Stimulated activated CD8-positive, alpha-beta memory T cell treated with anti-CD3 and anti-CD28 coated beads, Interleukin-7, amount 100 ng/mL, for 4 hours (primary cell): ENCODE measurements at regions not wholly inside any gene's neighbourhood (a gene's known extent, or its start where the extent isn't known, plus 50 kb on each side); places are given as distances from the start of the nearest gene placed in this dataset.

Experiments used
- DNase-seq, 2 donors: peaks; one replicate each; pipeline ENCODE4 v3.0.0-alpha.2; 2020; ENCODE audit warnings: low read depth in 2 of 2

GRCh38 chr15:58235961-58236360 is 97.8 kb downstream of the AQP9 start:
- DNase-seq: no peak

DNA sequence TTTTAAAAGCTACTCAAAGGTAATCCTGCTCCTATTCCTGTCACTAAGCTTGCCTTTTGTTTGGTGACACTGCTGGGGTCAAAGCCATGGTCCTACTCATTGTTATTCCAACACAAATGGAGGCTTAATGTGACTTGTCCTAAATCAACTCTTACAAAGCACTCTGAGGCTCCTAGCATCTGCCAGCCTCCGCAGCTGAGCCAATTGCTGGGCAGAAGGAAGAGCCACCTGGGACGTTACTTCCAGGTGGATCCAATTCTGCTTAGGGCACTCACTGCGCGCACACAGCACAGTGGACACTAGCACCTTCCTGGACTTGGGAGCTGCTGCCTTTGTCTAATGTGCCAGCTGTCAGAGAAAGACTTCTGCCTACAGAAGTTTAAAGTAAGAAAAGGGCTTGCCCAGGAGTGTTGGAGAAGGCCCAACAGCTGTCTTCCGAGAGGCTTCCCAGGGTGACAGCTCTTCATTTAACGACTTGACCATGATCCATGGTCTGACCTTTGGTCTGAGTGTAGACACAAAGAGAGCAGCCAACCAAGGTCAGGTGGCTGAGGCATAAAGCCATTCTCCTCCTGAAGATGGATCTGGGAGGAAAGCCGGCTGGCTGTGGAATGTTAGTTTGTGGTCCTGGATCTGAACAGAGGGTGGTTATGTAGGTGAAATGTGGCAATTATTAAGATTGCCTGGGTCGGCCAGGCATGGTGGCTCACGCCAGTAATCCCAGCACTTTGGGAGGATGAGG is 102.2 kb downstream of the AQP9 start:
- no peak for DNase-seq

GRCh38 chr15:58241872-58242271 is 103.7 kb downstream of the AQP9 start:
- no peak for DNase-seq

- DNase-seq: no peak
Observed at GRCh38 chr15:58243070-58243469, 104.9 kb downstream of the AQP9 start.

GRCh38 chr15:58244536-58244935 is 106.4 kb downstream of the AQP9 start:
- no peak for DNase-seq

- no peak for DNase-seq
Observed at GRCh38 chr15:58246041-58246440, 107.9 kb downstream of the AQP9 start.

DNA sequence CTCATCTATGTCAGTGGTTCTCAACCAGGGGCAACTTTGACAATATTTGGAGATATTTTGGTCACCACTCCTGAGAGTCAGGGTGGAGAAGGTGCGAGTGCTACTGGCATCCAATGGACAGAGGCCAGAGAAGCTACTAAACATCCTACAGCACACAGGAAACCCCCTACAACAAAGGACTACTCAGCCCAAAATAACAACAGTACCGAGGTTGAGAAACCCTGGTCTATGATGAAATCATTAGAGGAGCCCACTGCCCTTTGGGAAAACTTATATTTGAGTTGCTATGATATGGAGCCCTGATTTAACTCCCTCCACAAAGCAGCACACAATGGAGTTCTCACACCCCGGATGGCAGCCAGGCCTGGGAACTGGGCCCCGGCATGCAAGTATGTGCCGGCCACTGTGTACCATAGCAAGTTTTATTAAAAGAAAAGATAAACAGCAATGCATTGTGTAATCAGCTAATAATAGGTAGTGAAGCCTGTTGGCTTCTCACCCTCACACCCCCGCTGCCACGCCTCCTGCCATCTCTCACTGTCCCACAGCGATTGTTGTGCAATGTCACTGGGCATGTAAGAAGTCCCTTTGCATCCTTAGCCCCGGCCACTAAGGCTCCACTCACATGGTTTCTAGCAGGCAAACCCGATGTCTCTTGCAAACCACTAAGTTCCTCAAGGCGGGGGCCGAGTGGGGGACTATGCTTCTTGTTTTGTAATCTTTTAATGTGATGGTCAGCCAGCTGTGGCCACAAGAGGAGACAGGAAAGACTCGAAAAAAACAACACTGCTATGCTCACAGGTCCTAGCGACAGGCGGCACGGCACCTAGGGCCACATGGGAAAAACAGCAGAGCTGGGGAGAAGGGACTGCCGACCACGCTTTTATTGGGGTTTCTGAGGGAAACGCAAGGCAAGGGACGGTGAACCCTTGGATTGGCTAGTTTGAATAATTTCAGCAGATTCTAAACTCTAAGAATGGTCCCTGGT is 110.0 kb downstream of the AQP9 start:
- no peak for DNase-seq

DNA sequence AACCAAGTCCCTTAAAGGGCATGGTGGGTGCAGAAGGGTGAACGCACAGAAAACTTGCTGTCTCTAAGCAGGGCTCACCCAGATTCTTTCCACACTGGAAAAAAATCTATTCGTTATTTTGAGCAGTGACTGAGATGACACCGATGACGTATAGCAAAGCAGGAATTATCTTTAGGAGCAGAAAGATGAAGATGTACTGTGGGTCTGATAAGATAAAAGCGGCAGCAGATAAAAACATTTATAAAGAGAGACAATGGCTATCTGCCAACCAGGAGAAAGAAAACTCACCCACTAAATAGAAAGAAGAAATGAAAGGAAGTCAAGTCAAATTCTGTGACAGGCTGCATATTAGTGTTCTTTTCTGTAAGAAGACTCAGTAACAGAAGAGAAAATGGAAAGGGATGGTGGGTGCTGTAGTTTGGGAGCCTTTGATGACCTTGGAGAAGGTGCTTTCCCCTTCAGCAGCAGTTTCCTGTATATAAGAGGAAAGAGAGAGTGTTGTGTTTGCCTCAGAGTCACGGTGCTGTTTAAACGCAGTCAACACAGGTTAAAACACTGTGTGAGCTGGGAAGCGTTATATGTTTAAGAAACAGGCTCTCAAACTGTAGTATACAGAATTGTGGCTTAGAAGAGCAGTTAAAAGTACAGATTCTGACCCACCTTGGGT is 111.6 kb downstream of the AQP9 start:
- no peak for DNase-seq

- no peak for DNase-seq
Observed at GRCh38 chr15:58252586-58253323, 114.6 kb downstream of the AQP9 start.

DNA sequence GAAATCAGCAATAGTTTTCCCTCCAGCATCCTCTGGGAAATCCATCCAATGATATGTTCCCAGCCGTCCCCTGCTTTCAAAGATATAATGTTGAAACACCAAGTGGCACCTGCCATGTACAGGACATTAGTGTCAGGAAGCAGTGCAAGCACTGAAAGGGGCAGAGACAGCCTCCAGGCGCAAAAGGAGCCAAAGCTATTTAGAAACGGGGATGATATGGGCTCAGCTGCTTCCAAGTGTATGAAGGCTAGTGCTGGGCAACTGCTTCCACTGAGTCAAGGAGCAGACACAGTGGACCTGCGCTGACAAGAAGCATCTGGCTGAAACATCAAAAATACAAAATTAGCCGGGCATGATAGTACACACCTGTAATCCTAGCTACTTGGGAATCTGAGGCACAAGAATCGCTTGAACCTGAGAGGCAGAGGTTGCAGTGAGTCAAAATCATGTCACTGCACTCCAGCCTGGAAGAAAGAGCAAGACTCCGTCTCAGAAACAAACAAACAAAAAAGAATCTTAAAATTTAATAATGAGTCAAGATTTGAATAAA is 119.7 kb downstream of the AQP9 start:
- DNase-seq: no peak

GRCh38 chr15:58258501-58259292 is 120.5 kb downstream of the AQP9 start:
- no peak for DNase-seq

- no peak for DNase-seq
Observed at GRCh38 chr15:58260205-58260724, 122.1 kb downstream of the AQP9 start.

- no peak for DNase-seq
Observed at GRCh38 chr15:58260725-58261267, 122.6 kb downstream of the AQP9 start.

GRCh38 chr15:58261368-58261767 is 123.2 kb downstream of the AQP9 start:
- no peak for DNase-seq

DNA sequence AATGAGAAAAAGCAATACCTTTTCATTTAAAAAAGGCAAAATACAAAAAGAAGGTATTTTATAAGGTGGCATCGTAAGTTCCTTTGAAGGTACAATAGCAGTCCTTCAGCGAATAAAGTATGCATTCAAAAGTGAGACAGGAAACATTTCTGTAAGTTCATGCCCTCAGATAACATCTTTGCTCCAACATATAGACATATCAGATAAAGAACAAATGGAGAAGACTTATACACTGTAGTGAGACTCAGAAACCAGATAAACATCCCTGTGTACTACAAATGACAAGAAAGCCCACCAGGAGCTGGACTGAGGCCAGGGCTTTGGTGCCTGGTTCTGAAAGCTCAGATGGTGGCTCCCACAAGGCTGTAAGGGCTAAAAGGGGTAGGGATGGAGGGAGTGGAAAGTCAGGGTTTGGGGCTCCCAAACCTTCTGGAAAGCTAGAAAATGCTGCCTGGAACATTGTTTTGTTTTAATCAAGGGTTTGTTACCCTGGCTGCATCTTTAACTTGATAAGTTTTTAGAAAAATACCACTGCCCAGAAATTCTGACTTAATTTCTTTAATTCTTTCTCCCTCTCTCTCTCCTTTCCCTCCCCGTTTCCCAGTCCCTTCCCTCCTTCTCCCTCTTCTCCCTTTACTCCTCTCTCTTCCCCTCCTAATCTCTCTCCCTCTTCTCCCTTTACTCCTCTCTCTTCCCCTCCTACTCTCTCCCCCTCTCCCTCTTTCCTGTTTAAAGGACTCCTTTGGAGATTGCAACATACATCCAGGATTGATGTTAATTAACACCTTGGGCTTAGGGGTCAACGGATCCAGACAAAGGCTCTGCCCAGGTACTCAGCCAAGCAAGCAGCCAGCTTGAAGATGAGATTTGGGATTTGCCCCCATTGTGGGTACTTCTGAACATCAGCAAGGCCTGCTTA is 126.1 kb downstream of the AQP9 start:
- DNase-seq: no peak

DNA sequence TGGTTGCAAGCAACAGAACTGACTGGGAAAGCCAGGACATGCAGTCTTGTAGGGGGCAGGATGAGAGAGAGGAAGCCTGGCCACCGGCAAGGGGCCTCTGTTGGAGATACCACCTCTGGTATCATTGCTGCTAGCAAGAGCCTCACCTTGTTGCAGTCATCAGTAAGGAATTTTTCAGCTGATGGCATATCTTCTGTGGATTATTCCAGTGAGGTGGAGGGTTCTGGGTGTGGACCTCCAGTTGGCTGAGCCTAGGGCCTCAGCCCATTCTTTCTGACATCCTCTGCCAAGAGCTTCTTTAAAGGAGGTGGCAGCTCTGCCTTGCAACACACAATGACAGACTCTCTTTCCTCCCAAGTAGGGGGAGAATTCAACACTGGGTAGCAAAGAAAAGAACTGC is 128.9 kb downstream of the AQP9 start:
- DNase-seq: no peak

GRCh38 chr15:58268746-58269267 is 130.6 kb downstream of the AQP9 start:
- DNase-seq: no peak
